ENCODE measurements at regions not wholly inside any gene's neighbourhood (a gene's known extent, or its start where the extent isn't known, plus 50 kb on each side); places are given as distances from the start of the nearest gene placed in this dataset.

DNA sequence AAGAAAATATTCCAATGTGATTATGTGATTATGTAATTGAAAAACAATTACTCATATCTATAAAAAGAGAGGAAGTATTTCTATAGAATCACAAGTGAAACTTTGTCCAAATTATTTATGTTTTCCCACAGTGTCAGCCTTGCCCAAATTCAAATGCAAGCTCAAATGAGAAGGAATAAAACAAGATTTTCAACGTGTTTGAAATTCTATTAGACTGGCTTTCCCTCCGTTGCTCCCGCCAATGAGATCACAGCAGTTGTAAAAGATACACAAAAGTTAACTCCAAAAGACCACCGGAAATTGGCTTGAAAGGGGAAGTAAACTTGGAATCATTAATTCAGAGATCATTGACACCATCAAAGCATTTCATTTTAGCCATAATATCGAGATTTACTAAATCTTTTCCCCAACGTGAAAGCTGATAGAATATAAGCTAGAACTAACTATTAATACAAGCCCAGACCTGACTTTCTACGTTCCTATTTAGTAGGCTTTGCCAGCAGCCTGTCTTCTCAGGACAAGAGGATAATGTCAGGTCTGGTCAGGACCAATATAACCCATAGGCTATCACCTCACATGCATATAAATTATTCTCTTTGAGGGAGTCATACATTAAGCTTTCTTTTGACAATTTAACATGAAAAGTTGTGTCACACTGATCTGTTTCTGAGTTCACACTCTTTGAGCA, 222.6 kb upstream of the CHAC2 start:
- CTCF ChIA-PET = no interaction called here
- ATAC-seq (no peak), DNase-seq (no peak)
- no peak overlapping the region for H3K4me3 Mint-ChIP-seq
- H3K9me3 Mint-ChIP-seq = peaks cover 4% of the 10 kb centered on the region
- H3K27ac Mint-ChIP-seq = no peak overlapping the region
- no peaks in the 10 kb centered on the region for H3K4me1 Mint-ChIP-seq (ENCODE audit: low read depth)
- H3K36me3 Mint-ChIP-seq (ENCODE audit: low read depth) = no peaks in the 10 kb centered on the region
- TF ChIP-seq, protein P1, sequence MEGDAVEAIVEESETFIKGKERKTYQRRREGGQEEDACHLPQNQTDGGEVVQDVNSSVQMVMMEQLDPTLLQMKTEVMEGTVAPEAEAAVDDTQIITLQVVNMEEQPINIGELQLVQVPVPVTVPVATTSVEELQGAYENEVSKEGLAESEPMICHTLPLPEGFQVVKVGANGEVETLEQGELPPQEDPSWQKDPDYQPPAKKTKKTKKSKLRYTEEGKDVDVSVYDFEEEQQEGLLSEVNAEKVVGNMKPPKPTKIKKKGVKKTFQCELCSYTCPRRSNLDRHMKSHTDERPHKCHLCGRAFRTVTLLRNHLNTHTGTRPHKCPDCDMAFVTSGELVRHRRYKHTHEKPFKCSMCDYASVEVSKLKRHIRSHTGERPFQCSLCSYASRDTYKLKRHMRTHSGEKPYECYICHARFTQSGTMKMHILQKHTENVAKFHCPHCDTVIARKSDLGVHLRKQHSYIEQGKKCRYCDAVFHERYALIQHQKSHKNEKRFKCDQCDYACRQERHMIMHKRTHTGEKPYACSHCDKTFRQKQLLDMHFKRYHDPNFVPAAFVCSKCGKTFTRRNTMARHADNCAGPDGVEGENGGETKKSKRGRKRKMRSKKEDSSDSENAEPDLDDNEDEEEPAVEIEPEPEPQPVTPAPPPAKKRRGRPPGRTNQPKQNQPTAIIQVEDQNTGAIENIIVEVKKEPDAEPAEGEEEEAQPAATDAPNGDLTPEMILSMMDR (IDR thresholded peaks at IDR 0.05) = no peak
- POLR2A ChIA-PET = no interaction called here
- intact Hi-C loops (cut with micrococcal nuclease) = no loop called here
- H3K27me3 Mint-ChIP-seq = no peaks in the 10 kb centered on the region

DNA sequence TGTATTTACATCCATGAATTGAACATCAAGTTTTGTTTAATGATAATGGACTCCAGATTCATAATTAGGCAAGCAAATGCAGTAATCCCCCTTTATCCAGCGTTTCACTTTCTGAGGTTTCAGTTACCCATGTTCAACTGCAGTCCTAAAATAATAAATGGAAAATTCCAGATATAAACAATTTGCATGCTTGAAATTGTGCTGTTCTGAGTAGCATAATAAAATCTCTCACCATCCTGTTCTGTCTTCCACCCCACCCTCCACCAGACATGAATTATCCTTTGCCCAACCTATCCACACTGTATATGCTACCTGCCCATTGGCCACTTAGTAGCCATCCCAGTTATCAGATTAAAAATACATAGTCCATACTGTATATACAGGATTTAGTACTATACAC, 224.5 kb upstream of the CHAC2 start:
- Mint-ChIP-seq H3K36me3 (ENCODE audit: low read depth) (no peaks in the 10 kb centered on the region), H3K4me1 (ENCODE audit: low read depth) (no peaks in the 10 kb centered on the region), H3K27ac (no peak overlapping the region), H3K4me3 (no peak overlapping the region), H3K9me3 (peaks cover 4% of the 10 kb centered on the region), H3K27me3 (no peaks in the 10 kb centered on the region)
- intact Hi-C loops (cut with micrococcal nuclease) = no loop called here
- TF ChIP-seq, protein P1 (IDR thresholded peaks at IDR 0.05) = no peak
- POLR2A ChIA-PET = no interaction called here
- no peak for ATAC-seq
- no peak for DNase-seq
- CTCF ChIA-PET = no interaction called here

DNA sequence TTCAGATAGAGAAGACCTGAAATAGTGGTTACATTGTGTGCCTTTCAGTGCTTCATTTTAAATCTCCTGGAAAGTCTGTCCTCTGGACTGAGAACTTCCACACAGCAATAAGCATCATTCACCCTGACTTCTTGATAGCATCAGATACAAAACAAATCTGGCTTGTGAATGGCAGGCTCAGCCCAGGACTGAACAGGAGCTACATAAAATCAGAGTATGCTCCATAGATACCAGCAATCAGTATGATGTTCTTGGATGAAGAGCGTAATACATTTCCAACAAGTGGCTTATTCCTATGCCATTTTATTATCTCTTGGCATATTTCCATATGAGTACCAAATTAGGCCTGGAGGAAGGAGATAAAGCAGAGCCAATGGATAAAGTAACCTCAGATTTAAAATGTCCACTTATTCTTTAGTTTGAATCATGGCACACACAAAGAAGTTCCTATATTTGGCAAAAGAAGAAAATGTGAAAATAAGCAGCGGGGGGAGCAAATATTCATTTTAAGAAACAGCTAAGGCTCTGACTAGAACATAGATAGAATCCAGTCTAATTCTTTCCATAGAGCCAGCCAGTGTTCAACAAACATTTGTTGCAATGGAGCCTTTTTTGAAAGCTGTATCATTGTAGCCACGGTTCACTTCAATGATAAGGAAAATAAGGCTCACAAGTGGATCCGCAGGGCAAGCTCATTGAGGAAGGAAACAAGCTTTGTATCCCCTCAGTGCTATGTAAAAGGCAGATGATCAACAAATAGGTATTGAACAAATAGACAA, 230.8 kb upstream of the CHAC2 start:
- H3K27ac Mint-ChIP-seq = no peak overlapping the region
- peaks cover 6% of the 10 kb centered on the region for H3K27me3 Mint-ChIP-seq
- DNase-seq (no peak), ATAC-seq (no peak)
- no peaks in the 10 kb centered on the region for H3K36me3 Mint-ChIP-seq (ENCODE audit: low read depth)
- CTCF ChIA-PET = no interaction called here
- H3K4me3 Mint-ChIP-seq = no peak overlapping the region
- TF ChIP-seq, protein P1 (IDR thresholded peaks at IDR 0.05) = no peak
- peaks cover 5% of the 10 kb centered on the region for H3K9me3 Mint-ChIP-seq
- POLR2A ChIA-PET = no interaction called here
- H3K4me1 Mint-ChIP-seq (ENCODE audit: low read depth) = no peaks in the 10 kb centered on the region
- intact Hi-C loops (cut with micrococcal nuclease) = no loop called here

DNA sequence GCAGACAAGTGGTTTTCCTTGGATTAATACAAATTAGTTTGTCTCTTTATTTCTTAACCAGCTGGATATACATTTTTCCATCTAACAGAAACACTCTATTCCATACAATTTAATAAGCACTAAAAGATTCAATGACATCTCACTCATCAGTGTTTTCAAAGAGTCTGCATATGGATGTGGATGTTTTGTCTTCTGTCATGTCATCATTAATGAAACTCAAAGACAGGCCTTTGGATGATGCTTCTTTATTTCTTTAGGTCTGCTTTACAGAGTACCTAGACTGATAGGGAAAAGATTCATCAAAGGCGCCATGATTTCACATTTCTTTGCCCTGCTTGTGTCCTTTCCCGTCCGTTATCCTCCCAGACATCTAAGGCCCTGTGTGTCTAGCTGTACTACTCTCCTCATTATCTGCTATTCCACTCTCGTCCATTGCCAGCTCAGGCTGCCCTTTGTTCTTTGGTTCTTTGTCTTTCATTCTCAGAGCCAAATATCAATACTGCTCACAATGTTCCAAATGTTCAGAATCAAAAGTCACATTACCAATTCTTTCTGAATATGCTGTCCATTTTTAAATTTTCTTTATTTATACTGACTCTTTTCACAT, 232.3 kb upstream of the CHAC2 start:
- intact Hi-C loops (cut with micrococcal nuclease) = no loop called here
- H3K27me3 Mint-ChIP-seq = peaks cover 6% of the 10 kb centered on the region
- DNase-seq (no peak), ATAC-seq (no peak)
- H3K4me1 Mint-ChIP-seq (ENCODE audit: low read depth) = no peaks in the 10 kb centered on the region
- H3K27ac Mint-ChIP-seq = no peak overlapping the region
- TF ChIP-seq, protein P1 (IDR thresholded peaks at IDR 0.05) = no peak
- ChIA-PET CTCF (no interaction called here), POLR2A (no interaction called here)
- no peaks in the 10 kb centered on the region for H3K36me3 Mint-ChIP-seq (ENCODE audit: low read depth)
- no peak overlapping the region for H3K4me3 Mint-ChIP-seq
- H3K9me3 Mint-ChIP-seq = peaks cover 4% of the 10 kb centered on the region

DNA sequence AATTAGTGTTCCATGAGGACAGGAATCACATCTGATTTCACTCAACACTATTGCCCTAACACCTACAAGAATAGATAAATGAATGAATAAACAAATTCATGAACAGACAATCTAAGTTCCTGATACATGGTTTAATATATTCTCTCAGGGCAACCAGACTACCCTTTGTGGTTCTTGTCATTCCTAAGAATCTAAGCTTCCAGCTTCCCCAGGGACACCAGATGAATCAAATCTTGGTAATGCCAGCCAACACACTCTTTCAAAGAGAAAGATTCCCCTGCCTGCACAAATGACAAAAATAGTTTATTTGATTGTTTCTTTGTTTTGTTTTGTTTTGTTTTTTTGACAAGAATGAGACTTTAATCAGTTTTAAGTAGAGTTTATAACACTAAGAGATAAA, 237.5 kb upstream of the CHAC2 start:
- peaks cover 4% of the 10 kb centered on the region for H3K9me3 Mint-ChIP-seq
- no peak for ATAC-seq
- POLR2A ChIA-PET = no interaction called here

More for the DNA sequence above, 237.5 kb upstream of the CHAC2 start:
- Mint-ChIP-seq H3K4me1 (ENCODE audit: low read depth) (no peaks in the 10 kb centered on the region), H3K27me3 (no peaks in the 10 kb centered on the region), H3K36me3 (ENCODE audit: low read depth) (no peaks in the 10 kb centered on the region), H3K4me3 (no peak overlapping the region), H3K27ac (no peak overlapping the region)
- CTCF ChIA-PET = no interaction called here
- no peak for DNase-seq
- TF ChIP-seq, protein P1 (IDR thresholded peaks at IDR 0.05) = no peak
- intact Hi-C loops (cut with micrococcal nuclease) = no loop called here
